GM23338 (cell line): ENCODE measurements at regions not wholly inside any gene's neighbourhood (a gene's known extent, or its start where the extent isn't known, plus 50 kb on each side); places are given as distances from the start of the nearest gene placed in this dataset.
"Not testable (repeated sequence)": the region's sequence is repeated elsewhere in the genome, so short reads cannot be mapped to it uniquely, and the experiment has no call there.

Experiments used
- ATAC-seq: fragments of 200-7000 bp; cut with Tn5 transposase; 3 replicates; pipeline ENCODE4 v1.9.1; 2020
- DNase-seq: peaks from one replicate; pipeline ENCODE4 v3.0.0-alpha.2; 2015; ENCODE audit warnings: low spot score
- H2AFZ ChIP-seq: fragments of 200-600 bp; sonication (generic); 2 replicates; pipeline ENCODE4 v1.8.0; 2016; ENCODE audit warnings: antibody characterized with exemption, mild to moderate bottlenecking, moderate library complexity
- H3F3A ChIP-seq: fragments of 200-600 bp; sonication (generic); replicated peaks from 2 replicates; pipeline ENCODE4 v1.8.0; 2017; ENCODE audit warnings: antibody characterized with exemption, mixed run types, low read depth
- H3K27ac ChIP-seq: fragments of 200-600 bp; sonication (generic); 2 replicates; pipeline ENCODE4 v1.6.1; 2016; ENCODE audit warnings: low read depth
- H3K27me3 ChIP-seq: fragments of 200-600 bp; sonication (generic); 2 replicates; pipeline ENCODE4 v1.8.0; 2016; ENCODE audit warnings: mild to moderate bottlenecking, mixed run types, moderate library complexity; ENCODE audit not compliant: insufficient read depth
- H3K36me3 ChIP-seq: fragments of 200-600 bp; sonication (generic); 2 replicates; pipeline ENCODE4 v1.8.0; 2016; ENCODE audit warnings: mild to moderate bottlenecking; ENCODE audit not compliant: insufficient read depth
- H3K4me1 ChIP-seq: fragments of 200-600 bp; sonication (generic); 2 replicates; pipeline ENCODE4 v1.8.0; 2016; ENCODE audit warnings: mild to moderate bottlenecking, moderate library complexity; ENCODE audit not compliant: insufficient read depth
- H3K4me2 ChIP-seq: fragments of 200-600 bp; sonication (generic); 2 replicates; pipeline ENCODE4 v1.7.1; 2017; ENCODE audit warnings: mixed run types
- H3K4me3 ChIP-seq: fragments of 200-600 bp; sonication (generic); 2 replicates; pipeline ENCODE4 v1.6.1; 2016; ENCODE audit warnings: mixed run types
- H3K79me2 ChIP-seq: fragments of 200-600 bp; sonication (generic); replicated peaks from 2 replicates; pipeline ENCODE4 v1.8.0; 2017; ENCODE audit warnings: mild to moderate bottlenecking; ENCODE audit not compliant: insufficient read depth
- H3K9me2 ChIP-seq: fragments of 200-600 bp; sonication (generic); 2 replicates; pipeline ENCODE4 v1.8.0; 2017; ENCODE audit not compliant: insufficient read depth
- H4K20me1 ChIP-seq: fragments of 200-600 bp; sonication (generic); replicated peaks from 2 replicates; pipeline ENCODE4 v1.8.0; 2017; ENCODE audit warnings: mild to moderate bottlenecking; ENCODE audit not compliant: insufficient read depth
- H3K27ac Mint-ChIP-seq: 2 replicates; pipeline ENCODE4 v1.8.0; 2020; ENCODE audit warnings: inconsistent platforms, mild to moderate bottlenecking, moderate library complexity, mixed read lengths
- H3K27me3 Mint-ChIP-seq: 3 replicates; pipeline ENCODE4 v1.8.0; 2022; ENCODE audit warnings: low read depth, mild to moderate bottlenecking, moderate library complexity, mixed read lengths, inconsistent platforms; ENCODE audit not compliant: insufficient read depth, poor library complexity
- H3K36me3 Mint-ChIP-seq: 3 replicates; pipeline ENCODE4 v1.8.0; 2021; ENCODE audit warnings: low read depth, mild to moderate bottlenecking, inconsistent platforms, moderate library complexity, mixed read lengths
- H3K4me1 Mint-ChIP-seq: 3 replicates; pipeline ENCODE4 v1.8.0; 2020; ENCODE audit warnings: mild to moderate bottlenecking, inconsistent platforms, mixed read lengths
- H3K4me3 Mint-ChIP-seq: 3 replicates; pipeline ENCODE4 v1.8.0; 2021; ENCODE audit warnings: moderate library complexity, mild to moderate bottlenecking, inconsistent platforms, mixed read lengths
- H3K9me3 Mint-ChIP-seq: 3 replicates; pipeline ENCODE4 v1.8.0; 2020; ENCODE audit warnings: moderate library complexity, mild to moderate bottlenecking, inconsistent platforms, mixed read lengths
- ETS1 ChIP-seq: IDR thresholded peaks from 2 replicates; pipeline ENCODE4 v1.6.1; 2016; ENCODE audit warnings: antibody characterized with exemption
- EZH2 ChIP-seq: fragments of 200-600 bp; sonication (generic); IDR thresholded peaks from one replicate; pipeline ENCODE4 v1.8.0; 2017; ENCODE audit warnings: antibody characterized with exemption, mild to moderate bottlenecking, low read depth; ENCODE audit not compliant: unreplicated experiment
- JUNB ChIP-seq: IDR thresholded peaks from one replicate; pipeline ENCODE4 v1.6.1; 2016; ENCODE audit warnings: antibody characterized with exemption; ENCODE audit not compliant: unreplicated experiment
- POLR2AphosphoS5 ChIP-seq: IDR thresholded peaks from 2 replicates; pipeline ENCODE4 v1.6.1; 2016; ENCODE audit warnings: antibody characterized with exemption, low read depth
- REST ChIP-seq: IDR thresholded peaks from one replicate; pipeline ENCODE4 v1.6.1; 2018; ENCODE audit warnings: antibody characterized with exemption; ENCODE audit not compliant: unreplicated experiment
- STAT1 ChIP-seq: IDR thresholded peaks from one replicate; pipeline ENCODE4 v1.6.1; 2016; ENCODE audit warnings: antibody characterized with exemption; ENCODE audit not compliant: unreplicated experiment
- ZNF331 ChIP-seq: fragments of 250-450 bp; sonication (Bioruptor Pico); IDR thresholded peaks from 2 replicates; pipeline ENCODE4 v1.5.0; 2020; ENCODE audit warnings: low read depth, mild to moderate bottlenecking, moderate library complexity
- ZNF462 ChIP-seq: fragments of 250-450 bp; sonication (Bioruptor Pico); IDR thresholded peaks from 2 replicates; pipeline ENCODE4 v1.5.0; 2020; ENCODE audit warnings: mild to moderate bottlenecking, moderate library complexity

- TF ChIP-seq ZNF462 (no peak), ETS1 (no peak), STAT1 (no peak), REST (no peak), POLR2AphosphoS5 (no peak), JUNB (no peak), EZH2 (no peak), ZNF331 (CRISPR knock-in tag) (no peak)
These were observed 81.0 kb downstream of the IGLL1 start (continued) for GRCh38 chr22:23498811-23499798.

GRCh38 chr22:23497889-23498288, 82.2 kb downstream of the IGLL1 start:
- H3K4me3 Mint-ChIP-seq, H3F3A ChIP-seq, H3K9me3 Mint-ChIP-seq, H3K9me2 ChIP-seq, H3K4me2 ChIP-seq, H3K36me3 ChIP-seq, H2AFZ ChIP-seq, H3K27ac ChIP-seq, H3K4me1 ChIP-seq, H3K79me2 ChIP-seq, H3K27me3 ChIP-seq, ATAC-seq, H3K36me3 Mint-ChIP-seq, H4K20me1 ChIP-seq, H3K4me3 ChIP-seq, DNase-seq, H3K27ac Mint-ChIP-seq: not testable (repeated sequence)
- Mint-ChIP-seq H3K4me1 (peaks cover 17% of the 10 kb centered on the region), H3K27me3 (peaks cover 14% of the 10 kb centered on the region)
